ENCODE measurements at regions not wholly inside any gene's neighbourhood (a gene's known extent, or its start where the extent isn't known, plus 50 kb on each side); places are given as distances from the start of the nearest gene placed in this dataset.

DNA sequence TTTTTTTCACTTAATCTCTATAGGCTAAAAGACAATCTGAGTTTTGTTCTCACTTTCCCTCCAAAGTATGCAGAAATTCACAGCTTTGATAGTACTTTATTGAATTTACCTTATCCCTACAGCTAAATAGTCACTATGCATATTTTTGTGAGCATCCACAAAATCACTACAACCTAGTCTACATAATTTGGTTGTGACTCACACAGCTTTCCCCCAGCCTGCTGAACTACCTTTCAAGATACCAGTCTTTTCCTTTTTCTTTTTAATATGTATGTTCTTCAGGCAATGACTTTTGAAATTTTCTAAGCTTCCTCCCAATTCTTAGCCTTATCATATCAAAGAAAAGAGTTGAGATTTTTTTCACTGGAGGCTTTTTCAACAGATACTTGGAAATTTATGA lies 347.3 kb upstream of the CDH6 start:
- DNase-seq (ENCODE audit: low read depth) = no peak

DNA sequence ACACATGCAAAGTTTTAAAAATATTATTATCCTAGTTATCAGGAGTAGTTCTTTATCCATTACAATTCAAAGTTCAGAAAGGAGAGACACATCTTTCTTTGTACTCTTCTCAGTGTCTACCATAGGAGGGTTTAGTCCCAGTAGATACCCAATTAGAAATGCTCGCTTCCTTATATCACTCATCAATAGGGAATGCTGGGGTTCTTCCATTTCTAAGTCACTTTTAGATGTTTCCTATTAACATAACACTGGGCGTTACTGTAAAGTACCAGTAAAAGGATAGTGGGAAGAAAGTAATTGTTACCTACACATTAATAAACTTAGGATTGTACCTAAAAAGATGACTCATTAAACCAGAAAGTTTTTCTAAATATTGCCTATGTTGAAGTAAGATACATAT lies 348.3 kb upstream of the CDH6 start:
- no peak for DNase-seq (ENCODE audit: low read depth)

DNA sequence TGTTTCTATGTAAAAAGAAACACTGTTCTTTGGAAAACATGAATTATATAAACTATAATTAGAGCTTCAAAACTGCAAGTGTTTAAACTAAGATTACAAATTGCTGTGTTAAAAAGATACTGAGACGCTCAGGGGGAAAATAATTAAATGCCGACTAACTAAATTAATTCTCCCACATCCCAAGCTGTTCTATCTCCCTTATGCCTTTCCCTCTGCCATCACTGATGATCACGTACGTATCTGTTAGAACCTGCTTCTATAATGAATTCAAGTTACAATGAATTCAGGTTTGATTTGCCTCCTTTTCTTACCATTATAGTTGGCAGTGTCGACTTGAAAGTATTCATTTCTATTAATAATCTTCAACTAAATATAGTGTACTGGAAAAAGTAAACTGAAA lies 349.9 kb upstream of the CDH6 start:
- no peak for DNase-seq (ENCODE audit: low read depth)

DNA sequence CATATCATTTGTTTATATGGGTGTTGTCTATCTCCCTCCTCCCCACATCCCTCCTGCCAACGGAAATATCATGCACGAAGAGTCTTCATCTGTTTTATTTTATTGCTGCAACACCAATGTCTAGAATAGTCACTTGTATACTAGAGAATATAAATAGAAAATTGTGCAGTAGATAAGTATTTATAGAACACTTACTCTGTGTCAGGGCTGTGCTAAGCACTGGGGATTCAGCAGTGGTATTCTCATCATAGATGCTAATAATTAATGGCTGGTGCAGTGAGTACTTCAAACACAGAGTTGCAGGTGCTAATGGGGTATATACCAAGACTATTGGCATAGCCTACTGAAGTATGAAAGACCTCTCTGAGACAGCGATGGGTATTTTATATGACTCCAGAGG lies 353.5 kb upstream of the CDH6 start:
- DNase-seq (ENCODE audit: low read depth) = no peak

DNA sequence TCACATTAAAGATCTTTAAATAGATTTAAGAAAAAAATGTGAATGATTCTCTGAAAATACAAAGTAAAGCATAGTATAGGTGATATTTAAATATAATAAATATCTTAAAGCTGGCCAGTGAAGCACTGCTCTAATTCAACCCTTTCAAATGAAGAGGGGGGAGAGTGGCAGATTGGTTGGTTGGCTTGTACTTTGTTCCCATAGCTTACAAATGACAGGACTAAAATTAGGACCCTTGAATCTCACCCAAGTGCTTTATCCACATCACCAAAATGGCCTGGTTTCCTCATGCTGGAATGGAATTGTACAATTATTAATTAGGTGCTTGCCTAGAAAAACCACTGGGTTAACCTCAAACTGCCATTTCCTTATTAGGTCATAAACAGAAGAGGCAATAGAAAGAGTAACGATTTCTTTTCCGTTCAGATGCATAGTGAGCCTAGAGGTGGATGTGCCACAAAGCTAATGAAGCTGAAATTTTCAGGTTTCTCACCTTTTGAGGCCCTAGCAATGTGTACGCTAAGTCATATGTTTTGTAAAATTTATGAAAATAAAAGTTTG lies 354.5 kb upstream of the CDH6 start:
- DNase-seq (ENCODE audit: low read depth) = no peak

DNA sequence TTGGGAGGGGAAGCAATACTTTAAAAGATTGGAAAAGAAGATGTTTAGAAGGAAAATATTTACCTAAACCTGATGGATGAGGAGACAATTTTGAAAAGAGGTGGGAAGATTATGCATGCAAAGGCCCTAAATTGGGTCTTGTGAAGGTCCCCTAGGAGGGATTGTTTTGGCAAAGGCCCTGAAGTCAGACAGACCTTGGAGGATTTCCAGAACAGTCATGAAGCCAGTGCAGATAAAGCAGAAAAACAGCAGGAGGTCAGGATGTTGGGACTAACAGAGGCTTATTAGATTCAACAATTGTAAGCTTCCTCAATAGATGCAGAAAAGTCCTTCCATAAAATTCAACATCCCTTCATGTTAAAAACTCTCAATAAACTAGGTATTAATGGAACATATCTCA lies 361.0 kb upstream of the CDH6 start:
- DNase-seq (ENCODE audit: low read depth) = no peak

DNA sequence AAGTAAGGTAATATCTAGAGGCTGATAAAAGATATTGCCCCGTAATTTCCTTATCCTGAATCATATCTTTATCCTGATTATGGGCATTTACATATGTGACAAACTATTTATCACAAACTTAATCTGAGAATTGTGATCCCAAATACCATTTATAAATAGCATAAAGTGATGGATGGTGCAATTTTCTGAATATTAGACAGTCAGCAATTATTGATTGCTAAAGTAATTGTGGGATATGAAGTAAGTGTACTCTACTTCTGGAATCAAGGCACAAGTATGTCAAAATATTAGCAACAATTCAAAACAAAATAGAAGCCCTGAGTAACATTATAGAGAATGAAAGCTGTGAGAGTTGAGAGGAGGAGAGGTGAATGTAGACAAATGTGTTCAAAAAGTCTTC lies 361.9 kb upstream of the CDH6 start:
- DNase-seq (ENCODE audit: low read depth) = no peak

DNA sequence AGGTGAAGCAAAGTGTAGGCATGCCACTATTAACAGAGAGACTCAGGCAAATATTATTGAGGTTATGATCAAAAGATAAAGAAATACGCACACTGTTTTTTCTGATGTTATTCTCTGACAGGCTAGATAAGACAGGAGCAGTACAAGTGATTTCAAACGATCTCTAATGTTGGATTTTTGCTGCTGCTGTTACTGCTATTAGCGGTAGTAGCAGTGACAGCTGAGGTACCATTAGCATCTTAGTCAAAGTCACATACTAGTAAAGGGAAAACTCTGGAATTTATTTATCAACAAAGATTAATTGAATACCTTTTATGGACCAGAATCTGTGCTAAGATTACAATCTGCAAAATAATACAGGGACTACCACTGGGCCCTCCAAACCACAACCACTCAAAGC lies 362.4 kb upstream of the CDH6 start:
- no peak for DNase-seq (ENCODE audit: low read depth)

DNA sequence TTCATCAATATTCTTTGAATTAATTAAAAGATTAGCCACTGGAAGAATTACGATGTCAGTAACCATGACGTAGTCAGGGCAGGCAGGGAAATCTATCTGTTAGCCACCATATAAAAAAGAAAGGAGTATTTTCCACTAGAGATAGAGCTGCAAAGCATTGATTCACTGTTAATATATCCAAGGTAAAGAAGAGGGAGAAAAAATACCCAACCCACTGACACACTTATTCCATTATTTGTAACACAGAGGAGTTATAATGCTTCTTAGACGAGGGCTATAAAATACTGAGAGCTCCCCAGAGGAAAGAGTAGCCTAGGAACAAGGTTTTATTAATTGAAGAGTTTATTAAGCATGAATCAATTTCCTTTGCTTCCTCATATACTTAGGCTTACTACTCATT lies 382.2 kb upstream of the CDH6 start:
- no peak for DNase-seq (ENCODE audit: low read depth)

DNA sequence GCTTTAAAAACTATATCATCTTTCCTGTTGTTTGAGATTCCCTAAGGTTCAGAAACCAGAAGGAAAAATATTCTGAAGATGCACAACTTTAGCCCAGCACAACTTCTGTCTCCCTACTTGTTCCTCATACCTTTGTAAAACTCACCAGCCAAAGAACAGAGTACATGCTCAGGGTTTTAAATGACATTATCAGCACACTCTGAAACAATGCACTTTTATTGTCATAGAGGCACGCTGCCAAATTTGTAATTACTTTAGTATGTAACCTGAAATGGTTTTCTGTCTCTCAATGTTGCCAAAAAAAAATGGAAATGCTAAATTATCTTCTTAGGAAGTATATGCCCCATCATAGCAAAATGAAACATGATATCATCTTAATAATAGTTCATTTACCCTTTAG lies 383.6 kb upstream of the CDH6 start:
- DNase-seq (ENCODE audit: low read depth) = no peak

DNA sequence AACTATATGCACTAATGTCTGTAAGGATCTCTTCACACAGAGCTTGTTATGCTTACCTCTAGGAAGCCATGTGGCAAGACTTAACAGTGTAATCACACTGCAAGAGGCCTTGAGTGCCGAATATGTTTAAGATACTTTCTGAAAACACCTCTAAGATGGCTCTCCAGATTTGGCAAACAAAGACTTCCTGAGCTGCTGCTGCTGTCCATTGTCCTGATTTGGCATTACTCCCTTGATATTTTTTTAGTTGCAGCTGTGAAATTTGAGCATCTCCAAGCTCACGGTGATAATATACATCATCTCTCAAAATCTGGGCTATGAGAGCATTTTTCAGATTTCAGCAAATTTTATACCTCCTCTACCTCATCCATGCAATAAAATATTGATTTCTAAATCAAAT lies 384.5 kb upstream of the CDH6 start:
- no peak for DNase-seq (ENCODE audit: low read depth)

DNA sequence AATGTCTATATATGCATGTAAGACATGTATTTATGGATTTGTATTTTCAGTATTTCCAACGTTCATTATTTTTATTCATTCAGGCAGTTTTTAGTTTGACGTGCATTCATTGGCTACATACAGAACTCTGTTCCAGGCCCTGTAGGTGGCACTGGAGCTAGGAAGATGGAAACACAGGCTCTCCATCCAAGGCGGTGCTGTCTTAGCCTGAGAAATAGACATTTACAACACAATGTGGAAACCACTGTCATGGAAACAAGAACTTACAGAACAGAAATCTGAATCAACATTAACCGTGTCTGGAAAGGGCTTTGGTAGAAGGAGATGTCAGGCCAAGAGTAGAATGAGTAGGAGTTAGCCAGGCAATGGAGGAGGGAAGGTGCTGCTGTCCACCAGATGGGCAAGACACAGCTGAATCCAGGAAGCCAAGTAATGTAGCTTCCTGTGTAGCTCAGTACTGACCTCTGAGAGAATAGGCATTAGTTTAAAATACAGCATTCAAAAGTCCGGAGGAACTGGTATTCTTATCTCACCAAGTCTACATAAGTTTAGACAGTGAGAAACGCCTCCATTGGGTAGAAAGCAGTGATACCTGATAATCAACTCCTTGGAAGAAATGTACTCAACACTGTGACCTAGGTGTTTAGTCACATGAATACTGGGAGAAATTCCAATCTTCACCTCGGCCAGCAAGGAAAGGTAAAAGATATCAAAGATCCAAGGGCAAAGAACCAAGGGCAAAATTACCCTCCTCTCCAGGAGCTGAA lies 388.6 kb upstream of the CDH6 start:
- DNase-seq (ENCODE audit: low read depth) = peak; percentile 23

DNA sequence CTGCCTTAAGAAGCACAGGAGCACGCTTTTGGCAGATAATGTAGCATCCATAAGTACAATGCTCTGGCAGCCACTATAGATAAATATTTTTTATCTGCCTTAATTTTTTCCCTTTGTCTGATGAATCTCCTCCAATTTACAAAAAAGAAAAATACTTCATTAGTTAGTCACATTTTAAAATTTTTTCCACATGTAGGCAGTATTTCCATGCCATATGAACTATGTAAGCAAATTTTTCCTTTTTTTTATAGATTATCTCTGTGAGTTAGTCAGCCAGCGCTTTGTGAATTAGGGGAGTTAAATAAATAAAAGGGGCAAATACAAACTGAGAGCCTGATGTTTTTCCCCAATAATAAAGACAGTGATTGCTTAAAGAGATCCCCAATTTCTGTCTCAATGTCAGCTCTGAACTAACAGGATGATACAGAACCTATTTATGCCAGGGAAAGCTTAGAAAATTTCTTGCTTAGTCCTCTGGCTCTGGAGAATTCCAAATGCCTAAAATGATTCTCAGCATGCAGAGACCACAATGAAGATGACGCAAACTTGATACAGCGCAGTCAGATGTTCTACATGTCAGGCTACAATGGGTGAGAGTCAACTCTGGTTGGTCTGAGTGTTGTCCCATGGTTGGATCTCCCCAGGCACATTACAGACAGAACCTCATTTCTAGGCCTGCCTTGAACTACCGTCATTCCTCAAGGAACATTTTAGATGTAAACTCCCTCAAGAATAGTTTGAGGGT lies 390.4 kb upstream of the CDH6 start:
- no peak for DNase-seq (ENCODE audit: low read depth)

DNA sequence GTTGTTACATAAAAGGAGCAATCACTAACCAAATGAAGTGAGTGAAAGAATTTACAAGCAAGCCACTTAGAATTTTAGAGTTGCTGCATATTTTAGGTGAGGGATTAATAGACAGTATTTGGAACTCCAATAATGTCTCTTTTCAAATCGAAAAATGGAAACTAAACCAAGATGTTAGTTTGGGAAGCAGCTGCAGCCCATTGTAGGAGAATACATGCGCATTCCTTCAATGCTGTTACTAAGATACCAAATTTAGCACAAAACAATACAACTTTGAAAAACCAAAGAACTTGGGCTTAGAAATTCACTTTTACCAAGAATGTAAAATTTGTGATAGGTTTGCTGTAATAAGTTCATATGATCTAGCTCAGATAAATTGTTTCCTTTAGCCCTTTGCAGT lies 411.8 kb upstream of the CDH6 start:
- no peak for DNase-seq (ENCODE audit: low read depth)

DNA sequence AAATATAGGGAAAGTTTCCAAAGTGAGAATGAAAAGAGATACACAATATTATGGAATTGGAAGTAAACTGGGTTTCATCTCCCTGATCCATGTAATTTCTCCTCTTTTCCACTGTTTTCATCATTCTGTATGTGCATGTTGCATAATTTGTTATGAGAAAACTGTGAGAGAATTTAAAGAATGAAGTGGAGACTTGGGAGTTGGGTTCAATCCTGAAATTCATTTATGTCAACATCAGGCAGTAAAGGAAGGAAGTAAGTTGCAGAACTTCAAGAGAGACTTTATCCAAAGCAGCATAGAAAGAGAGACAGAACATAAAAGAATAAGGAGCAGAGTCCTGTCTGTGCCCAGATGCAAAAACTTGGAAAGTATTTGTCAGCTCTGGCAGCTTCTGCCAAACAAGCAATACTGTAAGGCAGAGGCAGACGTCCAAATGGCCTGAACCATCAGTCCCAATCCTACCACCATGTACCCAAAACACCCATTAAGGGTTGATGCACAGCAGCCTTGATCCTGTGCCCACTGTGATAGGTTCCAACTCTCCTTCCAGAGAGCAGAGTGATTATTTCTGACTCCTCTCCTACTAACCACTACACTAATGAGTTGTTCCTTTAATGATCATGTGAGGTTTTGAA lies 425.3 kb upstream of the CDH6 start:
- peak; percentile 11 for DNase-seq (ENCODE audit: low read depth)

DNA sequence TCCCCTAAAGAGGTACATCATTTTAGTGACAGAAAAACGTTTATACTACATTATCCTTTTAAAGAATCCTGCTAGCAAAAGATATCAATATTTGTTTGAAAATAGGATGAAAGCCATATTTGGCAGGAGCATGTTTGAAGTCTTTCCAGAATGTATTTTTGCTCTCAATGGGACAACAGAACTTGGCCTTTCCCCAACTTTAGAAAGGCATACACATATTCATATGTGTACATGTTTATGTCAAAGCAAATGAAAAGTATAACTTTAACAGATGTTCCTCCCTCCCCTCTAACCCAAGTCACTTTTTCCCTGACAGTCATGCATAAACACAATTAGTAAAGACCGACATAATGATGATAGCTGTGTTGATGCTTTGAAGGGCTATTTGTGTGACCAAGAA lies 427.8 kb upstream of the CDH6 start:
- no peak for DNase-seq (ENCODE audit: low read depth)

DNA sequence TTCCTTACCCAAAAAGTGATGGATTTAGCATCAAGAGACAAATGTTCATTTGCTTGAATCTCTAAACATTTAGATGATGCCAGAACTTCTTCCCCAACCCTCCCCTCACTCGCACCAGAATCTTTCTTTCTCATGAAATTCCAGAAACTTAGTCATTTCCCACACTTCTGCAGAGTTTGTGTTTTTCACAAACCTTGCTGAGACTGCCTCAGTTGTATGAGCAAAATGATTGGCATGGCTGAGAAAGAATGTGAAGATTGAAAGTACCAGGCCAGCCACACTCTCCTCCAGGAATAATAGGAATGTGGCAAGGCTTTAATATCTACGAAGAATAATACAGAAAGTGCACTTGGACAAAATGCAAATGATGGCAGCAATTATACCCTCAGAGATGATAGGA lies 428.3 kb upstream of the CDH6 start:
- peak; percentile 25 for DNase-seq (ENCODE audit: low read depth)

DNA sequence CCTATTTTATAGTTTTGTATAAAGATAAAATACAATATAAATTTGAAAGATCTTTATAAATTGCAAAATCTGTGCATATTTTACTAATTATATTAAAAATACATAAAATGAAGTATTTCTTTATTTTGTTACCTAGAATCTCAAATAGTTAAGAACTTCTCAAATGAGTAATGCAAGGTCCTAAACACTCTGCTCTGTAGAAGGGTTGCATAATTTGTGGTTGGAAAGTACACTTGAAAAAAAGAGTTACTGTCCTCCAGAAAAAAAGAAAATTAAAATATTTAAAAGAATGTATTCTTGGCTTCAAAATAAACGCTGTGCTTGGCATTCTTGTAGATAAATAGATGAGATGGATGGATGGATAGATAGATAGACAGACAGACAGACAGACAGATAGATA lies 428.8 kb upstream of the CDH6 start:
- DNase-seq (ENCODE audit: low read depth) = peak; percentile 15

DNA sequence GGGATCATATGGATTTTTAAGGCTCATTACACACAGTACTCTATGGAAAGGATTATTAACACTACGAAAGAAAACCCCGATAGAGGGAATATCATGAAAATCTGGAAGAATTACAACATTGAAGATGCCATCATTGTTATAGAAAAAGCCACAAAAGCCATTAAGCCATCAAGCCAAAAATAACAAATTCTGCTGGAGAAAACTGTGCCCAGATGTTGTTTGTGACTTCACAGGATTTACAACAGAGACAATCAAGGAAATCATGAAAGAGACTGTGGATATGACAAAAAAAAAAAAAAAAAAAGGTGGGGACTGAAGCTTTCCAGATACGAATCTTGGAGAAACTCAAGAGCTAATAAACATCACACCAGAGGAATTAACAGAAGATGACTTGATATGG lies 433.8 kb upstream of the CDH6 start:
- DNase-seq (ENCODE audit: low read depth) = no peak

DNA sequence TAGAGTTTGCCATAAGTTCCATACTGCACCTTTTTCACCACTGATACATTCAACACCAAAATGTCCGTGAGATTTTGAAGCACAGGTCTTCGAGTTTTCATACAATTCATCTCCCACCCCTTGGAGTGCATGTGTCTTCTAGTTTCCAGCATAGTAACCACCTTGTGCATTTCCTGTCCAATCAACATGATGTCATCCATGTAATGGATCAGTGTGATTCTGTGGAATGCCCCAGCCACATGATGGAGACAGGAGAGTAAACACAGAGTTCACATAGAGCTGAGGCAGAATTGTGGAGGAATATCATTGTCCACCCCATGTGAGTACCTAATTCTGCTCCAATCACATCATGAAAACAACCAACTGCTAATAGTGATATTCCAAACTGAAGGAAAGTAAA lies 441.5 kb upstream of the CDH6 start:
- no peak for DNase-seq (ENCODE audit: low read depth)

DNA sequence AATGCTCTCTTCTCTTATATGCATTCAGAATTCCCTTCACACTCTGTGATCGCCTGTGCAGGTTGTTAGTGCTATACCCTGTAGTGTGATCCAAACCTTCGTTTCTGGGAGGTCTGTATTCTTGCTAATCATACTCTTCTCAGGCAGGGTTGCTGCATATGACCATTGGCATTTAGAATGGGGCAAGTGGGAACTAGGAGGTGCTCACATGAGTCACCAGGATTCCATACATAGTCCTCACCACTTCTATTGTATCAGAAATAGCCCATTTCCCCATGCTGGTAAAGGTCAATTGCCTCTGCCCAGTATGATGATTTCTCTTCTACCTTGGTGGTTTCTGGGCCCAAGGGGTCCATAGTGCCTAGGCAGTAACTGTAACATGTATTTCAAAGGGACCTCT lies 443.5 kb upstream of the CDH6 start:
- DNase-seq (ENCODE audit: low read depth) = no peak

DNA sequence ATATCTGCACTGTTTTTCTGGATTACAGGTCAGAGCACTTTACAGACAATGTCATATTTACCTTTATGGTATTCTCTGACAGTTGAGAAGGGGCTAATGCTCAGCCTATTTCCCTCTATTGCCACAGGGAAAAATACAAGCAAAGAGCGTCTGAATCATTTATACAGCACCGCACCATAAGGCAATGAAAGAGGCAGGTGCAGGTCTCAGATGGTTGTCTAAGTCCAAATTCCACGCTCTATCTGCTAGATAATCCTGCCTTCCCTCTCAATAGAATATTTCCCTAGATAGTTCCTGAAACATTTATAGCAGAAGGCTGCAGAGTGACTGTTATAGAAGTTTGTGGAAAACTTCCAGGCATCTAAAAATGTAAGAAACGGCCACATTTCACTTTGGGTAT lies 446.1 kb upstream of the CDH6 start:
- DNase-seq (ENCODE audit: low read depth) = no peak

DNA sequence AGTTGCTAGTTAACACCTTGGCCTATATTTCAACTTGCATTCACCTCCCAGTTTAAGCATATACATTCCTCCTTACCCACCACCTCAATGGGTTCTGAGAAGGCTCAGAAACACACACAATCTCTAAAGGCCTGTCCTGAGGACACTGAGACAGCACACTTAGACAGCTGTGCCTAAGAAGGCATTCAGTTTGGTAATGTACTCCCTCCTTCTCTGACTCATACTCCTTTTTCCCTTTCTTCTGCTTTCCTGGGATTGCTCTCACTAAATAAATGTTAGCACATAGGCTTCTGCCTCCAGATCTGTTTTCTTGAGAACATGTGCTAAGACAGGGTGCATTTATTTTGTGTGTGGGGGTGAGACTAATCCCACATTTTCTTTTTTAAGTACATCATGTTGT lies 456.8 kb upstream of the CDH6 start:
- no peak for DNase-seq (ENCODE audit: low read depth)

Measured in stromal cell of bone marrow (primary cell).